ENCODE measurements at regions not wholly inside any gene's neighbourhood (a gene's known extent, or its start where the extent isn't known, plus 50 kb on each side); places are given as distances from the start of the nearest gene placed in this dataset.
A peak's percentile ranks its signal among the peaks of the same experiment; 100 is the strongest.

DNA sequence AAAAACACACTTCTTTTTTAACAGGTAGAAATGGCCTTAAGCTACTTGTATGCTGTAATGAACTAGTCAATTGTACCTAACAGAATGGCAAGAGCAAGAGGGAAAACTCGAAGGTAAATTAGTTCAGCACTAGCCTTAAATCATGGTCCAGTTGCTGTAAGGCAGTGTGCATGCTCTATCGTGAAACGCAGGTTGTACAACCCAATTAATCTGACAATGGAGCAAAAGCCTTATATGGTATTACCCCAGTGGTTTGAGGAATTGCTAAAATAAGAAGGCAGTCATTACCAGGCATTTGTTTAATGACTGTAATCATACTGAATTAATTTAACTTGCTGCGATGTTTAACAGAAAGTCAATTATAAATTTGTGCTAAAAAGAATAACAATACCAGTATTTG is 69.3 kb upstream of the SOX4 start:
- DNase-seq = peak; percentile 37

DNA sequence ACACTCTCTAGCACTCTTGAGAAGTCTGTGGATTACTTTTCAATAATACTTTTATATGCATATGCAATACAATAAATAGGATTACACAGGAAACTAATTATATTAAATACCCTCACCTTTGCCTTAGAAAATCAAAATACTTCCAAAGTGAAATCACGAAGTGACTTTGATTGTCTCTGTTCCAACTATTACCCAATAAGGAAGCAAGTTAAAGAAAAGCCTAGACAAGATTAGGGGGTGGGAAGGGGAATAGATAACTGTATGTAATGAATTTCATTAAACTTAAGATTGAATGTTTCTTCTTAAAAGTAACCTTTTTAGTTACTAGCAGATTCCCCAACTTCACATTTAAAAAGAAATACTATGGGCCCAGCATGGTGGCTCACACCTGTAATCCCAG is 66.6 kb upstream of the SOX4 start:
- no peak for DNase-seq

DNA sequence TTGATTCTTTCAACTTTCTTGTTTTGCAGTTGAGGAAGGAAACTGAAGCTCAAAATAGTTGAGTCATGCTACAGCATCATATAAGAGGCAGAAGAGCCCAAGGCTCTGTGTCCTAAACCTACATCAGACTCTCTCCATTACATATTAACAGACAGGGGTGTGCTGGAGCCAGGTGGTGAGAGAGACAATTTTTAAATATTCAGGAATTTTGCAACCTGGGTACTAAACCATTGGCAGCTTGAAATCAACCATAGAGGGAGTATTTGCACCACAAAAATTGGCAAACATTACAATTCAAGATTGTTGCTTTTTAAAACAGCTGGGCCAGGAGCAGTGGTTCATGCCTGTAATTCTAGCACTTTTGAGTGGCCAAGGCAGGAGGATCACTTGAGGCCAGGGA is 65.8 kb upstream of the SOX4 start:
- no peak for DNase-seq

DNA sequence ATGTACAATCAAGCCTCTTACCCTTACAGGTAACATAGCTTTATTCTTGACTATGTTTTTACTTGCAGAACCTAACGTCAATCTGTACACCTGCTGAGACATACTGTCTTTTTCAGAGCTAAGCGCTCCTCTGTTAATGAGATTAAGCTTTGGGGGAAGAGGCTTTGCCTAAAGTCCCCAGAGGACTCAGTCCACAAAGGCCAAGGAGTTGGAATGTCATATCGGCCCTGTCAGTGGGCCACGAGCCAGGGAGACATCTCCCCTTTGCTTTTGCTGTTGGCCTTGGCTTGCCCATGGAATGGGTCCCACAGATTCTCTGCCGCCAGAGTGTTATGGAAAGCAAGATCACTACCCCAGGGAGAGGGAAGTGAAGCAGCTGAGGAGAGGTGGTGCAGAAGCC is 64.1 kb upstream of the SOX4 start:
- no peak for DNase-seq

GRCh38 chr6:21531393-21531792 is 62.2 kb upstream of the SOX4 start:
- DNase-seq = no peak

DNA sequence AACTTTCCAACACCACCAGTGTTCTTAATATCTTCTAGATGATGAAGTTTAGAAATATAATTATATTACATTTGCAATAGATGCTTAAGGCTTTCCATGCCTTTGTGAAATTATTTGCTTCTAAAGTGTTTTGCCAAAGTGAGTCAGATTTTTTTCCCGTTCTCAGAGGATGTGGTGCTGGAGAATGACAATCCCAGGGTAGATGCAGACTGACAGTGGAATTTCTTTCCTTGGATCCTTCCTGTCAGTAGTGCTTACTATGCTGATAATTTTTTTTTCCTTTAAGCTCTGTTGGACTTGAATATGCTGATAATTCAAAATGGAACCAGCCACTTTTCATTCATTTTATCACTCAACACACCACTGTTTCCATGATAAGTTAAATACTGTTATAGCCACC is 59.9 kb upstream of the SOX4 start:
- no peak for DNase-seq

DNA sequence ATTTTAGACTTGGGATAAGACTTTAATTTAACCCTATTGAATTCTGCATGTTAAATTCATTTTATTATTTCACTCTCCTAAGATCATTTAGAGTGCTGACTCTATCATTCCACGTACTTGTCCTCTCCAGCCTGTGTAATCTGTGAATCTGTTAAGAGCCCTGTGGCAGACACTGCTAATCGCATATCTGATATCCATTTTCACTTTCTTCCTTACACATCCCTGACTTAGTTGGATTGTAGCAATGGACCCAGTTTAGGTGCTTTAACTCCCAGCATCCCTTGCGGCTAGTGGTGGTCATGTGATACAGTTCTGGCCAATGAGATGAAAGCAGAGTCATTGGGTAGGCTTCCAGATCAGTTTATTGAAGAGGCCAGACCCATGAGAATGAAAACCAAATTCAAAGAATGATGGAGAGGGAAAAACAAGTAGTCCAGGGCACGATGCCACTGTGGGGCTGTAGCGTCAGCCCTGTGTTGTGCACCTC is 57.2 kb upstream of the SOX4 start:
- no peak for DNase-seq

- no peak for DNase-seq
Measured at GRCh38 chr6:21537637-21538036, 55.9 kb upstream of the SOX4 start.

DNA sequence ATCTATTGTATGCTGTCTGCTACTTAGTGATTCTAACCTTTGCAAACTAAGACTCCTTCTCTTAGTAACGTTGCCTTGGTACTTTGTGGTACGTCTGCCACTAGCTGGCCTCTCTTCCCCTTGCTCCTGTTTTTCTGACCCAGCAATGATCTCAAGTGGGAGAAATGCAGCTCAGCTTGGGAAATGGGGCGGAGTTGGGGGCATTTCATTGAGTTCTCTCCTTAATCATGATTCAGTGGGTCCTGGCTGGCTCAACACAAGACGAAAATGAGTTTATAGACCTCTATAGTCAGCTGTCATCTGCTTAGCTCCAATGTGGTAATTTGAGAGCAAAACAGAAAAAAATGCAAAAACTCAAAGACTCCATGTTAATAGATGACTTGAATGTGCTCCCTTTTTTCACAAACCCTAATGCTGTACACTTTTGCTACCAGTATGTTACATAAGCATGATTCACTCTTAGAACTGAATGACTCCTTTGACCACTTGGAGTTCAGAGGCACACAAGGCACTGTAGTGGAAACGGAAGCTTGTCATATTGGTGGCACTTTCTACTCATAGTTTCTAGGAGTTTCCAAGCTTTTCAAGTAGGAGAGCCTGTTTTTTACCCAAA is 55.3 kb upstream of the SOX4 start:
- no peak for DNase-seq

DNA sequence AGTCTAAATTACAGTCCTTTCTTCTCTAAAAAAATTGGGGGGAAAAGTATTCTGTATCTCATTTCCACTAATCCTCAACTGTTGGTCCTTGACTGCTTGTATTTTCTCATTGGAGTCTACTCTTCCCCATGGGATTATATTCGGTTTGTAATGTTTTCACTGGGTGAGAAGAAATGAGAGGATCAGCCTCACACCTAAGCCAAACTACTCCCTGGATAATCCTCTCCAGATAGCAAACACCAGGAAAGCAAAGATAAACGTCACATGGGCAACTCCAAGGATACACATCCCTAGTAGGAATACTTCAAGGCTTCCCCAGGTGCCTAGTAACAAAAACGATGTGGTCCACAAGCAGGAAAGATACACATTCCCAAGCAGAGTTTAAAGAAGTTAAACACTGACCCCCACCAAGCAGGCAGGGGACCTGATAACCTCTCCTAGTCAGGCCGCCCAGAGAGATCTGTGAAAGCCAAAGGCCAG is 53.9 kb upstream of the SOX4 start:
- DNase-seq = no peak
